Activated CD8-positive, alpha-beta T cell treated with anti-CD3 and anti-CD28 coated beads for 36 hours (primary cell): ENCODE measurements at regions not wholly inside any gene's neighbourhood (a gene's known extent, or its start where the extent isn't known, plus 50 kb on each side); places are given as distances from the start of the nearest gene placed in this dataset.
A peak's percentile ranks its signal among the peaks of the same experiment; 100 is the strongest.

ENCODE experiments used
- ATAC-seq: fragments of 200-7000 bp; cut with Tn5 transposase; one replicate; pipeline ENCODE4 v1.10.0; 2021; ENCODE audit warnings: mild to moderate bottlenecking, moderate library complexity
- CTCF ChIA-PET: fragments of 350-600 bp; sonication (Branson Sonifier 250); formaldehyde crosslinking; loops from one replicate; lab custom pipeline; 2021; ENCODE audit warnings: antibody characterized with exemption; lab: Charles Lee
- POLR2A ChIA-PET: fragments of 350-600 bp; sonication (Branson Sonifier 250); formaldehyde crosslinking; loops from one replicate; lab custom pipeline; 2021; ENCODE audit warnings: antibody characterized with exemption; lab: Charles Lee
- DNase-seq: peaks from one replicate; pipeline ENCODE4 v3.0.0-alpha.2; 2020
- H3K27ac Mint-ChIP-seq: one replicate; pipeline ENCODE4 v1.8.0; 2021; ENCODE audit warnings: mild to moderate bottlenecking, mixed read lengths
- H3K27me3 Mint-ChIP-seq: one replicate; pipeline ENCODE4 v1.8.0; 2021; ENCODE audit warnings: mixed read lengths
- H3K36me3 Mint-ChIP-seq: one replicate; pipeline ENCODE4 v1.8.0; 2021; ENCODE audit warnings: low read depth, mixed read lengths
- H3K4me1 Mint-ChIP-seq: one replicate; pipeline ENCODE4 v1.8.0; 2021; ENCODE audit warnings: low read depth, mixed read lengths
- H3K4me3 Mint-ChIP-seq: one replicate; pipeline ENCODE4 v1.8.0; 2021; ENCODE audit warnings: mild to moderate bottlenecking, moderate library complexity, mixed read lengths
- H3K9me3 Mint-ChIP-seq: one replicate; pipeline ENCODE4 v1.8.0; 2021; ENCODE audit warnings: mixed read lengths
- intact Hi-C: fragments of 100-400 bp; cut with micrococcal nuclease; formaldehyde crosslinking; loops from one replicate; pipeline ENCODE4 v1.10.0; 2022
- TF ChIP-seq, protein P1 (sequence below): fragments of 200-600 bp; IDR thresholded peaks from one replicate; pipeline ENCODE4 v1.8.0; 2022; ENCODE audit warnings: antibody characterized with exemption, mild to moderate bottlenecking

DNA sequence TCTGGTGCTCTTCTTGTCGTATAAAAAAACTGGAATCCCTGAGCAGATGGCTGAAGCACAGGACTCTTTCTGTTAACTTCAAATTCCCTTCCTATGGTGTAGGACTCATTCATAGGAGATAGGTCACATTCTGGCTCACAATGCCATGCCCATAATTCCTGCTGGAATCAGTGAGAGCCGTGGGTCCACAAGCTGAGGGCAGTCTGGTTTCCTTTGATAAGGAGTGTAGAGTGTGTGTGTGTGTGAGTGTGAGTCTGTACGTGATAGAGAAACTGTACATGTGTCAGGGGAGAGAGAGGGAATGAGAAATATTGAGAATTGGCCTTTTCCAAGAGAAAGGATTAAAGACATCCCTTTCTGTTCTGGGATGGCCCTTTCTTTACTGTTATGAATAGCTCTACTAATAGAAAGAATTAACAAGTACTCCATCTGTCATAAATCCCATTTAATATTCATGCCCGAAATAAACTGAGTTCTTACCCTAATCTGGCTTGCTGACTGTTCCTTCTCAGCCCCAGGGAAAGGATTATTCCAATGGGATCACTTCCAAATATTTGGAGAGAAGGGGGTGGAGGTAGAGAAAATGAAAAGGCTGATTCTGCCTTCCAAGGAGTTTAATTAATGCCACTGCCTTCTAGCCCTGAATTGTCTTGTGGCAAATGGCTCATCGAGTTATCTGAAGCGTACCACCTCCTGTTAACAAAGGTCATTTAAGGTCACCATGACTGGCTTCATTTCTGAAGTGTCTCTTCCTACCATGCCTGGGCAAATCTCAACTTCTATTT, 79.0 kb downstream of the TMX1 start:
- H3K27me3 Mint-ChIP-seq = no peaks in the 10 kb centered on the region
- peaks cover 6% of the 10 kb centered on the region for H3K4me1 Mint-ChIP-seq
- intact Hi-C loops = loop anchor here (2.0 kb wide), 1 partner anchor 14 kb away; no protein-coding TSS in a partner anchor
- DNase-seq (no peak), ATAC-seq (no peak)
- ChIA-PET POLR2A (no interaction called here), CTCF (no interaction called here)
- H3K27ac Mint-ChIP-seq = no peak overlapping the region
- TF ChIP-seq, protein P1, sequence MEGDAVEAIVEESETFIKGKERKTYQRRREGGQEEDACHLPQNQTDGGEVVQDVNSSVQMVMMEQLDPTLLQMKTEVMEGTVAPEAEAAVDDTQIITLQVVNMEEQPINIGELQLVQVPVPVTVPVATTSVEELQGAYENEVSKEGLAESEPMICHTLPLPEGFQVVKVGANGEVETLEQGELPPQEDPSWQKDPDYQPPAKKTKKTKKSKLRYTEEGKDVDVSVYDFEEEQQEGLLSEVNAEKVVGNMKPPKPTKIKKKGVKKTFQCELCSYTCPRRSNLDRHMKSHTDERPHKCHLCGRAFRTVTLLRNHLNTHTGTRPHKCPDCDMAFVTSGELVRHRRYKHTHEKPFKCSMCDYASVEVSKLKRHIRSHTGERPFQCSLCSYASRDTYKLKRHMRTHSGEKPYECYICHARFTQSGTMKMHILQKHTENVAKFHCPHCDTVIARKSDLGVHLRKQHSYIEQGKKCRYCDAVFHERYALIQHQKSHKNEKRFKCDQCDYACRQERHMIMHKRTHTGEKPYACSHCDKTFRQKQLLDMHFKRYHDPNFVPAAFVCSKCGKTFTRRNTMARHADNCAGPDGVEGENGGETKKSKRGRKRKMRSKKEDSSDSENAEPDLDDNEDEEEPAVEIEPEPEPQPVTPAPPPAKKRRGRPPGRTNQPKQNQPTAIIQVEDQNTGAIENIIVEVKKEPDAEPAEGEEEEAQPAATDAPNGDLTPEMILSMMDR = no peak
- no peaks in the 10 kb centered on the region for H3K36me3 Mint-ChIP-seq
- H3K9me3 Mint-ChIP-seq = no peaks in the 10 kb centered on the region
- H3K4me3 Mint-ChIP-seq = no peak overlapping the region

DNA sequence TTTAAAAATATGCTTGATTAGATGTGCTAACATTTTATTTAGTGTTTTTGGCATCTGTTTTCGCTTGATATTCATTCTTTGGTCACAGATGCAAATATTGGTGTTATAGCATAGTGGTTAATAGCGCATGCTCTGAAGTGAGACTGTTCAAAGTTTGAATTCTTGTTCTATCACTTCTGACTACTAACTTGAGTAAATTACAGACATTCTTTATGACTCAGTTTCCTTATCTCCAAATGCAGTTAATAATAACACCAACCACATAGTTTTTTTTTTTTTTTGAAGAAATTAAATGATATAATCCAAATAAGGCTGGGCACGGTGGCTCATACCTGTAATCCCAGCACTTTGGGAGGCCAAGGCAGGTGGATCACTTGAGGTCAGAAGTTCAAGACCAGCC, 81.0 kb downstream of the TMX1 start:
- Mint-ChIP-seq H3K4me3 (no peak overlapping the region), H3K9me3 (no peaks in the 10 kb centered on the region), H3K27ac (no peak overlapping the region), H3K36me3 (no peaks in the 10 kb centered on the region), H3K27me3 (peaks cover 5% of the 10 kb centered on the region), H3K4me1 (peaks cover 8% of the 10 kb centered on the region)
- TF ChIP-seq, protein P1 = no peak
- intact Hi-C loops = no loop called here
- CTCF ChIA-PET = no interaction called here
- DNase-seq (no peak), ATAC-seq (no peak)
- POLR2A ChIA-PET = no interaction called here

DNA sequence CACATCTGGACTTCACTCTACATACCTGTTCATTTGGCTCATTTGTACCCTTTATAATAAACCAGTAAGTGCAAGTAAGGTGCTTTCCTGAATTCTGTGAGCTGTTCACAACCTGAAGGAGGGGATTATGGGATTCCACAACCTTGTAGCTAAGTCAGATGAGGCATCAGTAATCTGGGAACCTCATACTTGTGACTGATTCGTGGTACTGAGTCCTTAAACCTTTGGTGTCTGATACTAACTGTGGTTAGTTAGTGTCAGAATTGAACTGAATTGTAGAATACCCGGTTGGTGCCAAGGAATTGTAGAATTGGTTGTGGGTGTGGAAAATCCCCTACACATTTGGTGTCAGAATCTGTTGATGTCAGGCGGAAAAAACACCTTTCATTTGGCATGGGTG, 83.4 kb downstream of the TMX1 start:
- no peak overlapping the region for H3K27ac Mint-ChIP-seq
- no peaks in the 10 kb centered on the region for H3K36me3 Mint-ChIP-seq
- POLR2A ChIA-PET = no interaction called here
- DNase-seq (peak; percentile 21), ATAC-seq (peak; percentile 62)
- no peak overlapping the region for H3K4me3 Mint-ChIP-seq
- peaks cover 19% of the 10 kb centered on the region for H3K27me3 Mint-ChIP-seq
- H3K9me3 Mint-ChIP-seq = no peaks in the 10 kb centered on the region
- intact Hi-C loops = no loop called here
- H3K4me1 Mint-ChIP-seq = peaks cover 16% of the 10 kb centered on the region
- TF ChIP-seq, protein P1 = no peak
- CTCF ChIA-PET = interaction anchor here (0.8 to 1.4 kb wide), 2 partner anchors 40 to 55 kb away, joined by 3 to 7 read pairs; no protein-coding TSS in a partner anchor

DNA sequence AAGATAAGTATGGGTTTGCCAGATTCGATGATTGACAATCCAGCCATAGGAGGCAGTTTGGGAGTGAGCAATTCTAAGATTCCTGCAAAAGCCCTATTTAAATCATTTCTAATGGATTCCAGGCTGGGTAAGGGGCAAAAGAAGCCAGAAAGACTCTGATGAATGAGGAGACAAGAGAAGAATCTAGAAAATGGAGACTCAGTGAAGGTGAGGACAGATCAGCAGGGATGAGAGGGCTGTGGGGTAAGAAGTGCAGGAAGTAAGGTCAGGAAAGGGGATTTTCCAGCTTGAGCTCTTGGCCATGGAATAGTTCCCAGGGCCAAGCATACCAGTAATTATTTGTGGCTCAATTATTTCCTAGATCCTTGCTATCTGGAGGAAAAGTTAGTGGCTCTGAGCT, 87.3 kb downstream of the TMX1 start:
- Mint-ChIP-seq H3K4me1 (peaks cover 23% of the 10 kb centered on the region), H3K4me3 (no peak overlapping the region), H3K9me3 (no peaks in the 10 kb centered on the region), H3K27me3 (peaks cover 28% of the 10 kb centered on the region), H3K36me3 (no peaks in the 10 kb centered on the region), H3K27ac (no peak overlapping the region)
- no peak for DNase-seq
- ChIA-PET POLR2A (no interaction called here), CTCF (no interaction called here)
- TF ChIP-seq, protein P1 = no peak
- ATAC-seq = no peak
- intact Hi-C loops = no loop called here

DNA sequence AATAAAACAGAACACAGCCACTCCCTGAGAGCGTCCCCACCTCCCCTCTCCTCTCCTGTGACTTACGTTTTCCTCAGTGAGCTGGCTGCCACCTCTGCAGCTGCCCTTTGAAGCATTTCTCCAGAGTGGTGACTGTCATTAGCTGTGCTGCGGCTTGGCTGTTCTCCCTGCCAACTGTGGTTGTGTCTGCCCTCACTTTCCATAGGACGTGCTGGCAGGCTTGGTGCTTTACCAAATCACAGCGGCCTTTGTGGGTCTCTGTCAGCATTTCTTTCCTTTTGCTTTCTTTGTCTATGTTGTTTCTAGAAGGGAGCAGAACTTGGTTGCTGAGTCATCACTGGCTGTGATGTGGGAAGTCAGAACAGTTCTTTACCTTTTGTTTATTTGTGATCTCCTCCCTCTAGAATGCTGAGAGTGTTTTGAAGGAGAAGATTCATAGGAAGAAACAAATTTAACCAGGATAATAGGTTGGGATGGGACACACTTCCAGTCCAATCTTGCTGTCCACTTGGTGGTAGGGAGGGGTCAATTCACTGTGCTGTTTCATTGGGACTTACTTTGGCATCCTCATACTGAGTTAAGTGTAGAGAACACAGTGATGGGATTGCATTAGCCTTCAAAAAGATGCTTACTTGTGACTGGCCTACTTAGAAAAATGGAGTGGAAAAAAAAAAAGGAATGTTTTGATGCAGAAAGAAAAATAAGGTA, 88.2 kb downstream of the TMX1 start:
- Mint-ChIP-seq H3K9me3 (no peaks in the 10 kb centered on the region), H3K36me3 (no peaks in the 10 kb centered on the region), H3K27me3 (peaks cover 30% of the 10 kb centered on the region), H3K4me3 (no peak overlapping the region), H3K4me1 (peaks cover 22% of the 10 kb centered on the region), H3K27ac (no peak overlapping the region)
- ATAC-seq = peak; percentile 70
- peak; percentile 75 for DNase-seq
- TF ChIP-seq, protein P1 = no peak
- ChIA-PET CTCF (no interaction called here), POLR2A (no interaction called here)
- intact Hi-C loops = no loop called here
